GM12801 (cell line): ENCODE measurements at regions not wholly inside any gene's neighbourhood (a gene's known extent, or its start where the extent isn't known, plus 50 kb on each side); places are given as distances from the start of the nearest gene placed in this dataset.

Experiments used
- CTCF ChIP-seq: IDR thresholded peaks from one replicate; pipeline ENCODE4 v1.5.1; 2011; ENCODE audit warnings: control low read depth; ENCODE audit not compliant: insufficient read length; ENCODE audit errors: extremely low read depth

GRCh38 chr4:81595287-81595686 lies 123.6 kb upstream of the RASGEF1B start:
- TF ChIP-seq CTCF, result no peak

GRCh38 chr4:81594490-81595159 lies 122.9 kb upstream of the RASGEF1B start:
- no peak for TF ChIP-seq CTCF

GRCh38 chr4:81592701-81593100 lies 121.0 kb upstream of the RASGEF1B start:
- no peak for TF ChIP-seq CTCF

GRCh38 chr4:81590596-81590995 lies 118.9 kb upstream of the RASGEF1B start:
- no peak for TF ChIP-seq CTCF

GRCh38 chr4:81589262-81589661 lies 117.6 kb upstream of the RASGEF1B start:
- no peak for TF ChIP-seq CTCF

- TF ChIP-seq CTCF, result no peak
These were observed 115.0 kb upstream of the RASGEF1B start for GRCh38 chr4:81586706-81587105.

GRCh38 chr4:81580346-81580993 lies 108.8 kb upstream of the RASGEF1B start:
- no peak for TF ChIP-seq CTCF
